HL-60 (cell line): ENCODE measurements at regions not wholly inside any gene's neighbourhood (a gene's known extent, or its start where the extent isn't known, plus 50 kb on each side); places are given as distances from the start of the nearest gene placed in this dataset.

Source experiments
- DNase-seq, 2 experiments: peaks; one replicate each; pipeline ENCODE4 v3.0.0-alpha.2; 2010 to 2020; ENCODE audit warnings: low read depth in 1 of 2, low spot score in 1 of 2
- H3K27ac ChIP-seq: fragments of 250-450 bp; sonication (Bioruptor Pico); replicated peaks from 2 replicates; pipeline ENCODE4 v1.5.1; 2020; ENCODE audit warnings: mild to moderate bottlenecking, moderate library complexity
- H3K27me3 ChIP-seq: fragments of 250-450 bp; sonication (Bioruptor Pico); 2 replicates; pipeline ENCODE4 v1.5.1; 2021; ENCODE audit warnings: mild to moderate bottlenecking, moderate library complexity; ENCODE audit not compliant: insufficient read depth, poor library complexity, severe bottlenecking
- H3K4me3 ChIP-seq: replicated peaks from 2 replicates; pipeline ENCODE4 v1.5.1; 2011; ENCODE audit warnings: mild to moderate bottlenecking, control low read depth, low read length; ENCODE audit not compliant: insufficient read depth
- GABPA ChIP-seq: IDR thresholded peaks from 2 replicates; pipeline ENCODE4 v1.6.1; 2012; ENCODE audit warnings: low read depth
- POLR2AphosphoS5 ChIP-seq: IDR thresholded peaks from 2 replicates; pipeline ENCODE4 v1.6.1; 2012; ENCODE audit warnings: low read depth
- REST ChIP-seq: IDR thresholded peaks from 2 replicates; pipeline ENCODE4 v1.6.1; 2012; ENCODE audit warnings: low read depth; ENCODE audit not compliant: insufficient replicate concordance
- SPI1 ChIP-seq: IDR thresholded peaks from 2 replicates; pipeline ENCODE4 v1.6.1; 2012; ENCODE audit warnings: low read depth, mild to moderate bottlenecking, borderline replicate concordance
- TF ChIP-seq, protein P1 (sequence below): IDR thresholded peaks from one replicate; pipeline ENCODE4 v1.5.1; 2011; ENCODE audit warnings: low read length, control low read depth, inconsistent platforms; ENCODE audit not compliant: insufficient read depth

- Histone ChIP-seq H3K4me3 (no peak overlapping the region), H3K27me3 (no peaks in the 10 kb centered on the region), H3K27ac (no peak overlapping the region)
- no peak for TF ChIP-seq POLR2AphosphoS5
- DNase-seq = no peak
Observed at GRCh38 chr6:144899161-144899560, 614.0 kb downstream of the UTRN start.

DNA sequence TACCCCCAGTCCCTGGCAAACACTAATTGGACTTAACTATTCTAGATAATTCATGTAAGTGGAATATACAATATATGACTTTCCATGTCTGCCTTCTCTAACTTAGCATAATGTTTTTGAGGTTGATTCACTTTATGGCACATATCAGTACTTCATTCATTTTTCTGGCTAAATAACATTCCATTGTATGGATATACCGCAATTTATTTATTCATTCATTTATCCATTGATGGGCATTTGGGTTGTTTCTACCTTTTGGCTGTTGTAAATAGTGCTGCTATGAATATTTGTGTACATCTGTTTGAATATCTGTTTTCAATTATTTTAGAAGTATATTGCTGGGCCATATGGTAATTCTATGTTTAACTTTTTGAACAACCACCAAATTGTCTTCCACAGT lies 616.3 kb downstream of the UTRN start:
- Histone ChIP-seq H3K4me3 (no peak overlapping the region), H3K27ac (no peak overlapping the region), H3K27me3 (peaks cover 4% of the 10 kb centered on the region)
- TF ChIP-seq, protein P1, sequence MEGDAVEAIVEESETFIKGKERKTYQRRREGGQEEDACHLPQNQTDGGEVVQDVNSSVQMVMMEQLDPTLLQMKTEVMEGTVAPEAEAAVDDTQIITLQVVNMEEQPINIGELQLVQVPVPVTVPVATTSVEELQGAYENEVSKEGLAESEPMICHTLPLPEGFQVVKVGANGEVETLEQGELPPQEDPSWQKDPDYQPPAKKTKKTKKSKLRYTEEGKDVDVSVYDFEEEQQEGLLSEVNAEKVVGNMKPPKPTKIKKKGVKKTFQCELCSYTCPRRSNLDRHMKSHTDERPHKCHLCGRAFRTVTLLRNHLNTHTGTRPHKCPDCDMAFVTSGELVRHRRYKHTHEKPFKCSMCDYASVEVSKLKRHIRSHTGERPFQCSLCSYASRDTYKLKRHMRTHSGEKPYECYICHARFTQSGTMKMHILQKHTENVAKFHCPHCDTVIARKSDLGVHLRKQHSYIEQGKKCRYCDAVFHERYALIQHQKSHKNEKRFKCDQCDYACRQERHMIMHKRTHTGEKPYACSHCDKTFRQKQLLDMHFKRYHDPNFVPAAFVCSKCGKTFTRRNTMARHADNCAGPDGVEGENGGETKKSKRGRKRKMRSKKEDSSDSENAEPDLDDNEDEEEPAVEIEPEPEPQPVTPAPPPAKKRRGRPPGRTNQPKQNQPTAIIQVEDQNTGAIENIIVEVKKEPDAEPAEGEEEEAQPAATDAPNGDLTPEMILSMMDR = no peak
- TF ChIP-seq SPI1 (no peak), GABPA (no peak), REST (no peak), POLR2AphosphoS5 (no peak)
- no peak for DNase-seq

DNA sequence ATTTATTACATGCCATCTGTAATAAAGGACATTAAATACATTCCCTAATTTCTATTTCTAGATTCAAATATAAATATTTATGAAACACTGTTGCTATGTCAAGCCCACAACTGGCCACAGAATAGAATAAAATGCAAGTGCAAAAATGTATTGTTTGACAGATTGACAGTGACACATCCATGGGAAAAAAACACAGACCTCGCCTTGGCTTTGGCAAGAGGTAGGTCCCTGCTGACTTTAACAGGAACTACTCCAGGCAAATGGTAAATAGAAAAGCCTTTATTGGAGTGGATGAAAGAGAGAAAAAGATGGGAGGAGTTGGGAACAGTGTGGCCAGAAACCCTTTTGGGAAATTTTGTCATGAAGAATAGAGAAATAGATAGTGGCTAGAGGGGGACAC lies 622.9 kb downstream of the UTRN start:
- DNase-seq = no peak
- H3K27me3 ChIP-seq = peaks cover 4% of the 10 kb centered on the region
- H3K4me3 ChIP-seq = no peak overlapping the region
- TF ChIP-seq, protein P1 = no peak
- TF ChIP-seq POLR2AphosphoS5 (no peak), GABPA (no peak), SPI1 (no peak), REST (no peak)
- no peak overlapping the region for H3K27ac ChIP-seq

GRCh38 chr6:144909753-144910285 lies 624.7 kb downstream of the UTRN start:
- H3K27ac ChIP-seq = no peak overlapping the region
- H3K4me3 ChIP-seq = no peak overlapping the region
- TF ChIP-seq GABPA (no peak), POLR2AphosphoS5 (no peak), SPI1 (no peak), REST (no peak)
- TF ChIP-seq, protein P1 = no peak
- no peak for DNase-seq
- peaks cover 4% of the 10 kb centered on the region for H3K27me3 ChIP-seq
